ENCODE measurements at regions not wholly inside any gene's neighbourhood (a gene's known extent, or its start where the extent isn't known, plus 50 kb on each side); places are given as distances from the start of the nearest gene placed in this dataset.

DNA sequence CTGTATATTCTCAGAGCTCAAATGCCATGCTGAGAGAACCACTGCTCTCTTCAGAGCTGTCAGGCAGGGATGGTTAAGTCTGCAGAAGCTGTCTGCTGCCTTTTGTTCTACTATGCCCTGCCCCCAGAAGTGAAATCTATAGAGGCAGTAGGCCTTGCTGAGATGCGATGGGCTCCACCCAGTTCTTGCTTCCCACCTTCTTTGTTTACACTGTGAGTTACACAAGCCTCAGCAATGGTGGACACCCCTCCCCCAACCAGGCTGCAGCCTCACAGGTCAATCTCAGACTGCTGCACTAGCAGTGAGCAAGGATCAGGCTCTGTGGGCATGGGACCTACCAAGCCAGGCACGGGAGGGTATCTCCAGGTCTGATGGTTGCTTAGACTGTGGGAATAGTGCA is 271.6 kb downstream of the CENPC start:
- ATAC-seq (no peak), DNase-seq (no peak)
- WGBS, 2 donors: 48 to 50% methylated on average over 2 of the region's 2 CpGs
- H3K4me1 ChIP-seq: no peaks in the 10 kb centered on the region
- H3K27ac ChIP-seq: no peak overlapping the region
- H3K36me3 ChIP-seq (replicated peaks in 1 of 2; ENCODE audit: insufficient read depth in 1 of 2, low read depth in 2 of 2): no peaks in the 10 kb centered on the region
- H3K9me3 ChIP-seq: no peaks in the 10 kb centered on the region
- intact Hi-C loops (cut with DNase I): no loop called here
- no peaks in the 10 kb centered on the region for H3K27me3 ChIP-seq
- TF ChIP-seq, protein P1, sequence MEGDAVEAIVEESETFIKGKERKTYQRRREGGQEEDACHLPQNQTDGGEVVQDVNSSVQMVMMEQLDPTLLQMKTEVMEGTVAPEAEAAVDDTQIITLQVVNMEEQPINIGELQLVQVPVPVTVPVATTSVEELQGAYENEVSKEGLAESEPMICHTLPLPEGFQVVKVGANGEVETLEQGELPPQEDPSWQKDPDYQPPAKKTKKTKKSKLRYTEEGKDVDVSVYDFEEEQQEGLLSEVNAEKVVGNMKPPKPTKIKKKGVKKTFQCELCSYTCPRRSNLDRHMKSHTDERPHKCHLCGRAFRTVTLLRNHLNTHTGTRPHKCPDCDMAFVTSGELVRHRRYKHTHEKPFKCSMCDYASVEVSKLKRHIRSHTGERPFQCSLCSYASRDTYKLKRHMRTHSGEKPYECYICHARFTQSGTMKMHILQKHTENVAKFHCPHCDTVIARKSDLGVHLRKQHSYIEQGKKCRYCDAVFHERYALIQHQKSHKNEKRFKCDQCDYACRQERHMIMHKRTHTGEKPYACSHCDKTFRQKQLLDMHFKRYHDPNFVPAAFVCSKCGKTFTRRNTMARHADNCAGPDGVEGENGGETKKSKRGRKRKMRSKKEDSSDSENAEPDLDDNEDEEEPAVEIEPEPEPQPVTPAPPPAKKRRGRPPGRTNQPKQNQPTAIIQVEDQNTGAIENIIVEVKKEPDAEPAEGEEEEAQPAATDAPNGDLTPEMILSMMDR (IDR thresholded peaks at IDR 0.05): no peak
- no peak for TF ChIP-seq POLR2A (IDR thresholded peaks at IDR 0.05)
- no peak overlapping the region for H3K4me3 ChIP-seq

DNA sequence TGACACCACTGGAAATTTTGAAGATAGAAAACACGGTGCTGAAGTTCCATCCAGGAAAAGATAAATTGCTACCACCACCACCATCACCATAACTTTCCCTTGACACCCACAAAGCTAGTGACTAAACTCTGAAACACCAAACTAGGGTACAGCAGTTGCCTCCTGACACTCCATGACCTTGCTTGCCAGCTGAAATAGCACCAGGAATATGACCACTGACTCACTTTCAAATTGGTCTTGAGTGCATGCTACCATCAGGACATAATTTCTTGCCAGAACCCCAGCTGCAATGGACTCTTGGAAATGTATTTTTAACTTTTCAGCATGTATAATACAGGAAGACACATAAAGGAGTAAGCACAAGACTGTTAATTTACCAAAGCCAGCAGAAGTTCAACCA is 283.3 kb downstream of the CENPC start:
- ATAC-seq (no peak), DNase-seq (no peak)
- intact Hi-C loops (cut with DNase I): no loop called here
- Histone ChIP-seq H3K36me3 (replicated peaks in 1 of 2; ENCODE audit: insufficient read depth in 1 of 2, low read depth in 2 of 2) (no peaks in the 10 kb centered on the region), H3K27me3 (no peaks in the 10 kb centered on the region), H3K9me3 (no peaks in the 10 kb centered on the region), H3K27ac (no peak overlapping the region), H3K4me3 (no peak overlapping the region), H3K4me1 (no peaks in the 10 kb centered on the region)
- TF ChIP-seq, protein P1 (IDR thresholded peaks at IDR 0.05): no peak
- TF ChIP-seq POLR2A (IDR thresholded peaks at IDR 0.05): no peak
- WGBS, 2 donors: 59 to 68% methylated on average over 1 of the region's 1 CpG

DNA sequence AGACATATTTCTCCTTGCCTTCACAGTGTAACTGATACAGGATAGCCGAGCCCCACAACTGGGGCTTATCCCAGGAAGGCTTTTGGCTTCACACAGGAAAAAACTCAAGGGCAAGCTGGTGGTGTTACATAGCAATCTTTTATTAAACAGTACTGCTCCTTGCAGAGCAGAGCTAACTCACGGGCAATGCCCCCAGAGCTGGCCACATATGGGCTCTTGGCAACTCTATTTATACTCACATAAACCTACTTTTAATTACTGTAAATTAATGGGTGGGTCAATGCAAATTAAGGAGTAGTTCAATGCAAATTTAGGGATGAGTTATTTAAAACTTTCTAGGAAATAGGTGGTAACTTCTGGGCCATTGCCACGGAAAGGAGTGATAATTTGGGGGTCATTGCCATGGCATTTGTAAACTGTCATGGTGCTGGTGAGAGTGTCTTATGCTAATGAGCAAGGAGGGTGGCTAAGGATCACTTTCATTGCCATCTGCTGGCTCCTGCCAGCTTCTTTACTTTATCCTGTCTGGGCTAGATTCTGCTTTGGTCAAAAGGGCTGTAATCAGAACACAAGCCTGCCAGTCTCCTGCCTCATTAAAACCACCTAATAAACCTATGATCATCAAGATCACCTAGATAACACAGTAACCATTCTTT is 288.8 kb downstream of the CENPC start:
- Histone ChIP-seq H3K27ac (no peak overlapping the region), H3K4me3 (no peak overlapping the region), H3K4me1 (no peaks in the 10 kb centered on the region), H3K9me3 (no peaks in the 10 kb centered on the region), H3K27me3 (no peaks in the 10 kb centered on the region), H3K36me3 (replicated peaks in 1 of 2; ENCODE audit: insufficient read depth in 1 of 2, low read depth in 2 of 2) (no peaks in the 10 kb centered on the region)
- DNase-seq: no peak
- intact Hi-C loops (cut with DNase I): no loop called here
- 45 to 47% methylated on average over 3 of the region's 3 CpGs for WGBS, 2 donors
- TF ChIP-seq, protein P1 (IDR thresholded peaks at IDR 0.05): no peak
- no peak for TF ChIP-seq POLR2A (IDR thresholded peaks at IDR 0.05)
- ATAC-seq: no peak

DNA sequence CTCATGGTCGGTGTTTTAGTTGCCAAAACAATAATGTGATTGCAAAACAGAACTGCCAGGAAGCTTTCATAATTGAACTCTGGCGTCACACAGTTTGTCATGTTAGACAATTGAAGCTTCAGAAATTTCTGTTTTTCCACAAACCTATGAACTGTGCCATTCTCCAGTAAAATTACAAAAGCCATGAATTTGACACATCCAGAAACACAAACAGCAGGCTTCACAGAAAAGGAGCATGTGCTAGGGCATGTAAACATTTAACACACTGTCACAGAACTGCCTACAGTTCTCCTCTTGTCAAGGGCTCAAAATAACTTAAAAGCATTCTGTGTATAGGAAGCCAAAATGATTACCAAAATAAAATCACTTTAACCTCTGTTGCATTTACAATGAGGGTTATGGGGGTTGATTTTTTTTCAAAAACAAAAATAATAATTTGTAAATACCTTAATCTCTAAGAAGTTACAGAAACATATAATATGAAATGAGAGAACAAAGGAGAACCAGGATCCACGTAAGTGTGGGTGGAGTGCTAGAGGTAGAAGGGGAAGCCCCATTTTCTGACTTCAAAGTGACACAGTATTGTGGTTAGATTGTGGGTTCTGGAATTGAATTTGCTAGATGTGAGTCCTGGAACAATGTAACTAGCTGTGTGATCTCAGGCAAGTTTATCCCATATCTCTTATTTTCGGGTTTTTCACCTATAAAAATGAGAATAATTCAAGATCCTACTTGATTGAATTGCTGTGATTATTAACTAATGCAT is 295.0 kb downstream of the CENPC start:
- no peak for DNase-seq
- 23 to 37% methylated on average over 4 of the region's 4 CpGs for WGBS, 2 donors
- TF ChIP-seq, protein P1 (IDR thresholded peaks at IDR 0.05): no peak
- TF ChIP-seq POLR2A (IDR thresholded peaks at IDR 0.05): no peak

More for the DNA sequence above, 295.0 kb downstream of the CENPC start:
- H3K36me3 ChIP-seq (replicated peaks in 1 of 2; ENCODE audit: insufficient read depth in 1 of 2, low read depth in 2 of 2): no peaks in the 10 kb centered on the region
- no peak overlapping the region for H3K27ac ChIP-seq
- no peaks in the 10 kb centered on the region for H3K4me1 ChIP-seq
- ATAC-seq: no peak
- no peaks in the 10 kb centered on the region for H3K9me3 ChIP-seq
- intact Hi-C loops (cut with DNase I): no loop called here
- no peak overlapping the region for H3K4me3 ChIP-seq
- H3K27me3 ChIP-seq: no peaks in the 10 kb centered on the region
